NCI-H1436 (cell line): ENCODE measurements at regions not wholly inside any gene's neighbourhood (a gene's known extent, or its start where the extent isn't known, plus 50 kb on each side); places are given as distances from the start of the nearest gene placed in this dataset.
"Not testable (repeated sequence)": the region's sequence is repeated elsewhere in the genome, so short reads cannot be mapped to it uniquely, and the experiment has no call there.

Experiments used
- DNase-seq: peaks from one replicate; lab custom pipeline; 2025; lab: John Stamatoyannopoulos, UW

DNA sequence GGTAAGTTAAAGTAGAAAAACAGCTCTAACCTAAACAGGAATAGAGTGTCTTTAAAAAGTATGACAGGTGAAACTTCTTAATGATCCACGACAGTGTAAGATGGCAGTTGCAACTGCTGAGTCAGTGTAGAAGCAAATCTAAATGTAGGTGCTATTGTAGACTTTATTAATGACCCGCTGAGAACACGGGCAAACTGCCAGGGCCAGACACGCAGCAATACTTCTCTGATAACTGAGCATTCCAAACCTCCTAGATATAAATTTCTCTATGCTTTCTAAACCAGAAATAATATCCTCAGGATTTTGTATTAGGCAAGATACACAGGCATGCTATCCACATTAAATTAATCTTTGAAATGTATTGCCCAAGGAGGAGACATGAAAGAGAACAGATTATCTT is 1076.4 kb downstream of the HACE1 start:
- DNase-seq, result no peak

- no peak for DNase-seq
Observed at GRCh38 chr6:103769431-103769830, 1090.3 kb downstream of the HACE1 start.

GRCh38 chr6:103750603-103751002 is 1109.1 kb downstream of the HACE1 start:
- DNase-seq, result no peak

DNA sequence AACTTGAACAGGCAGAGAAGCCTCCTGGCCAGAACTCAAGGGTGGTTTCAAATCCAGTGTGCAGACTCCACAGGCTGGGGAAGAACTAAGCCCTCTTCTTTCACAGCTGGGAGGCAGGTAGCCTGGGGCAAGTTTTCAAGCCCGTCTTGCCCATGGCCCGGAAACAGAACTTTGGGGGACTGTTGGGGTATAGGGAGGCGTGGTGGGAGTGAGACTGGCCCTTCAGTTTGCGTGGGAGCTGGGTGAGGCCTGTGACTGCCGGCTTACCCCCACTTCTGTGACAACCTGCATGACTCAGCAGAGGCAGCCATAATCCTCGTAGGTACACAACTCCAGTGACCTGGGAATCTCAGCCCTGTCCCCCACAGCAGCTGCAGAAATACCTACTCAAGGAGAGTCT is 1125.7 kb downstream of the HACE1 start:
- DNase-seq, result no peak

DNA sequence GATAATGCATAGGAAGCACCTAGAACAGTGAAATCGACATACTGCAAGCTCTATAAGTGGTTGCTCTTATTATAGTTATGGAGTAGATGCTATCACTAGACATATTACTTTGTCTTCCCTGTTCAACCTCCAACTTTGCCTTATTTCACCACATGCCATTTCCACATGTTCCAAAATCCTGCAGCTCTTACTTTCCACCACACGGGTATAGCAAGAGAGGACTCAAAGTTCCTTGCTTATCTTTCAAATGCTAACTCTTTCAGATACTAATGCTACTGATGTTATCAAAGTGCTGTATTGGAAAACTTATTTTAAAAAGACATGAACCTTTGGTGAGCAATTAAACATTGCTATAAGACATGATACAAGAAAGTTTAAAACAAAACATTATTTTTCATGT is 1130.1 kb downstream of the HACE1 start:
- DNase-seq, result no peak

DNA sequence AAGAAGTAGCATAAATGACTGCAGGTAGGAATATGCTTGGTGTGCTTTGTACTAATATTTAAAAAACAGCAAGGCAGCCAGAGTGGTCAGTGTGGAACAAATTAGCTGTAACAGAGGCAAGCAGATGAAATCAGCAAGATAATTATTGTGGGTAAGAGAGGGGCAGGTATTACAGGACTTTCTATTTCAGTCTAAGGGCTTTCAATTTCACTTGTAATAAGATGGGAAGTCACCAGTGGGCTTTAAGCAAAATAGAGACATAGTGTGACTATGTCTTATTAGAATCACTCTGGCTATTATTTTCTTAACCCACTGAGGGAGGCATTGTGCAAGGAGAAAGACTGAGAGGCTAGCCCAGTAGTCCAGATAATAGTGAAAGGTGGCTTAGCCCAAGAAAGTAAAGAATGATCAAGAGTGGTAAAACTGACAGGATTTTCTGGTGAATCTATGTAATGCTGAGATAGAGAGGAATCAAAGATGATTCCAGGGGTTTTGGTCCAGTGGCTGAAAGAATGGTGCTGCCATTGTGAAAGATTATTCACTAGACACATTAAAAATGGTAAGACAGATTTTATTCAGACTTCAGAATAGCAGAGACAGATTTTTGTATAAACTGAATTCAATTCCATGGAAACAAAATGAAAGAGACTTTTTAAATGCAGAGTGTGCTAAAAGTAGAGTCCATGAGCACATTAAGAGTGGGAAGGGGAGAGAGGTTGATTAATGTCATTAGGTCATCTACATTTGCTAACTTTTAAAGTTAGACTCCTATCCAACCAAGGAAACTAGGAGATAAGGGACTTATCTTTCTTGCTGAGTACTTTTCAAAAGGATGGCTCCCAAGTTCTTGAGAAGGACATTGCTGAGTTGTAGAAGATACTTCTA is 1136.0 kb downstream of the HACE1 start:
- DNase-seq, result no peak

DNA sequence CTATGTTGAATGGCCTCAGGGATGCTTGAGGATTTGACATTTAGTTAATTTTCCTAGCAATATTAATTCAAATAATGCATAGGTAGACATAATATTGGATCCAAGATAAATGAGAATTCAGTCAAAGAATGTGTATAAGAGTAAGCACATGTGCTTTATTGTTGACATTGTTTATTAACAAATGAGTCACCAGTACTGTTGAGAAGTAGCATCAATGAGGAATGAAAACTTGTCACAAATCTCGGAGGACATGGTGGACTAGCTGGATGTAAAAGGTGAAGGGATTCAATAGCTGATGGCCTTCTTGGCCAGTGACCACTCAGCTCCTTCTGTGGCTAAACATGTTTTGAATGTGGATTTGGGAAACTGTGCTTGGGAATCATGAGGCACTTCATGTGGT is 1137.0 kb downstream of the HACE1 start:
- DNase-seq, result no peak

DNA sequence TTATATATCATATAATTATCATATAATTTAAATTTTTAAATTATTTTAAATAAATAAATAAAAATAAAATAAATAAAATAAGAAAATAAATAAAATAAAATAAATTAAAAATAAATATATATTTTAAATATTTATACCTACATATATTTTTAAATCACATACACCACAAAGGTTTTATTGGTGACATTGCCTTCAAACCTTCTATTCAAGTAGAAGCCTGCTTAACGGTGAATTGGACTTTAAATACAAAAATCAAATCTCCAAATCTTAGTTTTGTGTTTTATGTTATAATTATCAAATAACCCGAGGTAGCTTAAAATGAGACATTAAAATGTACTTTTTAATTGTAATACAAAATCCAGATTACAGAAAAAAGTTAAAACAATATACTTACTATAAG is 1137.8 kb downstream of the HACE1 start:
- no peak for DNase-seq

DNA sequence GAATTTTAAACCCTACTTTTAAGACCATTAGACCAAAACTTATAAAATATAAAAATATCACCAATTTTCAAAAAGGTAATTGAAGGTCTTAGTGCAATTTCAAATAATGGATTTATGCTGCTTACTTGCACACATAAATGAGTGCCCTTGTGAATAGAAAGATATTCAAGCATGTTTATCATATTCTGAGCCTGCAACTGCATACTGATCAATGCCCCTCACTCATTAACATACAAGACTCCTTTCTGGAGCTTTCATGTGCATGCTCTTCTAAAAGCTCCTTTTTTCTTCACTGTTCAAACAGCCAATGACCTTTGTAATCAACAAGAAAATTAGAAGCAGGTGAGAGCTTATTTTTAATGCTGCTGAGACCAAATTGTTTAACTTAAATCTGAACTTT is 1139.3 kb downstream of the HACE1 start:
- DNase-seq, result no peak

- DNase-seq, result no peak
Observed at GRCh38 chr6:103719545-103719944, 1140.2 kb downstream of the HACE1 start.

DNA sequence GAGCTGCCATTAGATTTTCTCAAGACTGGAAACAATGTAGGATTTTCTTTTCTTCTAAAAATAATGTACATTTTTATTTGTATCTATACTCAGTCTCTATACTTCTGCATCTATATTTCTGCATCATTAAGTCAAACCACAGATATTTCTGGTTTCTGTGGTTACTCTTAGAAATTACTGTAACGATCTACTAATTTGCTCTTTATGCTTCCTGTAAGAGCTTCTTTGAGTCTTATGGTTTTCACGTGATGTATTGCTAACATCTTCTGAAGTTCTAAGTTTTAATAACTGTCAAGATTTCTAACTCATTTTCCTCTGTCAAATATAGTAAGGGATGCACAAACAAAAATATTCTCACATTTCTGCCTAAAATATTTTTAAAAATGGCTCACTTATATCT is 1144.5 kb downstream of the HACE1 start:
- no peak for DNase-seq

GRCh38 chr6:103709236-103709635 is 1150.5 kb downstream of the HACE1 start:
- DNase-seq, result not testable (repeated sequence)

DNA sequence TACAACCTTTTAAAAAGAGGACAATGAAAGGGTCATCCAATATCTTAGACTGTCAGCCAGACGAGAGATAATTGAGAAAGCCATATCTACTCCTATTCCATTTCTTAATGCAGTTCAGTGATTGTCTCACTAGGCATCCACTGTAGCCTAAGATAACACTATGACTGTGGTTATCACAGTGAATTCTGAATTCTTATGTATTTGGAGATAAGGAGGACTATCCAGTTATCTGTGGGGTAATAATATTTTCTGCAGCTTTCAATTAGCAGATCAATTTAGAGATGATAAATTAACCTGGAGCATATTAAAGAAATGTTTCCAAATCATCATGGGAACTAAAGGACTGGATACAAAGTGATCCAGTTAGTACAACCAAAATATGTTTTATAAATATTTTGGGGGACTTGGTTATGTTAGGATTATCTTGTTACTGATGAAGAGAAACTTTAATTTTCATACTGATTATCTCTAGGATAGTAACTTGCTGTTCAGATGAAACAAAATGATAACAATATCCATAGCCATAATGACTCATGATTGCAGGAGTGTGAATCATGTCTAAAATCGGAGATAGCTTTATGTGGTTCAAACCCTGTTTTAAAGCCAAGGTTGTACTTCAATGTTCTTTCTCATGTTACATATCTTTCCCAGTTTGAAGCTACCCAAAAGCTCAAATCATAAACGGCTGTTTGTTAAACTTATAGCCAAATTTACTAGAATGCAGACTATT is 1152.0 kb downstream of the HACE1 start:
- DNase-seq, result no peak

- DNase-seq, result no peak
Observed at GRCh38 chr6:103699769-103700168, 1160.0 kb downstream of the HACE1 start.

DNA sequence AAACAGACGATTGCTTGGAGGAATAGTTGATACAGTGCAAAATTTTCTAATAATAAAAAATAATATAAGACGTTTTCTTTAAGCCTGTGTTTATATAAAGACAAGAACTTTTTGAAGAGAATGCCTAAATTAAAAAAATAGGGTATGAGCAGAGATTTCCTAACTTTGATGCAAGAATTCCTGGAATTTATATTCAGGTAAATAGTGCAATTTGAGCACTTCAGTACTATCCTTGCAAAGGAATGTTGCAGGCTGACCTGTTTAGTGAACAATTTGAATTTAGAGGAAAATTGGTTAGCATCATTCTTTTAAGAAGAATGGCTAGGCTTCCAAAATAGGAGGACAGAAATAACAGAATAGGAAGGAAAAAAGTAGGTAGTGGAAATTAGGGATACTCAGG is 1172.3 kb downstream of the HACE1 start:
- no peak for DNase-seq

GRCh38 chr6:103680116-103680515 is 1179.6 kb downstream of the HACE1 start:
- no peak for DNase-seq

DNA sequence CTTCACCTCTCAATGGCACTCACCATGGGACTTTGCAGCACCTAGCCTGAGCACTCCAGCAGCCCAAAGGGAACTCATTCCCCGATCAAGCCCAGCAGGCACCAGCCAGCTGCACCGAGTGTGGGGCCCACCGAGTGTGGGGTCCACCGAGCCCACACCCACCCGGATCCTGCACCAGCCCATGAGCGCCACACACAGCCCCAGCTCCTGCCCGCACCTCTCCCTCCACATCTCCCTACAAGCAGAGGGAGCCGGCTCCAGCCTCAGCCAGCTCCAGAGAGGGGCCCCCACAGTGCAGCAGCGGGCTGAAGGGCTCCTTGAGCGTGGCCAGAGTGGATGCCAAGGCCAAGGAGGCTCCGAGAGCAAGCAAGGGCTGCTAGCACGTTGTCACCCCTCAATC is 1182.4 kb downstream of the HACE1 start:
- no peak for DNase-seq

GRCh38 chr6:103675807-103676406 is 1183.8 kb downstream of the HACE1 start:
- DNase-seq, result no peak

GRCh38 chr6:103674790-103675189 is 1184.9 kb downstream of the HACE1 start:
- DNase-seq, result no peak

DNA sequence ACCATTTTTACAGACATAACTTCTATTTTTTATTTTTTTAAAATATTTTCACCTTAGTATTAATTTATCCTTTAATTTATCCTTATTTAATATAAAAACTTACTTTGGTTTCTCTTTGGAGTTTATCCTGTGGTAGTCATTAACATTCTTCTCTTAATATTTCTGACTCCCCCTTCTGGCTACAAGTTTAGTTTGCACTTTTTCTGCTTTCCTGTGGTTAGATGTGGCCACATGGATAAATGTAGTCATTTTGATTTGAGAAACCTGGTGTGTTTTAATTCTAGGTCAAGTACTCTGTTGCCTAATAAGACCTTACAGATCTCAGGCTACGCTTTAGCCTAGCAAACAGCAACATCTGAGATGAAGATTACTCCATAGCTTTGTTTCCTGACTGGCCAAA is 1187.5 kb downstream of the HACE1 start:
- DNase-seq, result no peak

GRCh38 chr6:103629613-103630012 is 1230.1 kb downstream of the HACE1 start:
- no peak for DNase-seq

DNA sequence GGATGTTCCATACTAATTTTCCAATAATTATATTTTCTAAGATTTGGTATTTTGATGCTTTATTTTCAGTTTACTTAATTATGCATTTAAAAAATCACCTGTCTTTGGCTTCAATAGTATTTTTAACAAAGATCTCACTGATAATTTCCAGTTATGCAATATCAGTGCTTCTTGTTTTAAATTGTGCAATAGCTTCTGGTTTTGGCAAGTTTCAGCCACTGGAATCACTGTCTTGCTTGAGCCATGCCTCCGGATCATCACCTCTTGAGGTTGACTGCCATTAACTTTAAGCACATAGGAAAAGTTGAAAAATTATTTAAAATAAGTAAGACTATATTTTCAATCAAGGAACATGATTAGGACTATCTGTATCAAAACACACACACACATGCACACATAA is 1242.1 kb downstream of the HACE1 start:
- no peak for DNase-seq

GRCh38 chr6:103587722-103588121 is 1272.0 kb downstream of the HACE1 start:
- DNase-seq, result no peak
